Thoracic aorta (tissue), 2 donors: ENCODE measurements at regions not wholly inside any gene's neighbourhood (a gene's known extent, or its start where the extent isn't known, plus 50 kb on each side); places are given as distances from the start of the nearest gene placed in this dataset.

Experiments used
- ATAC-seq: fragments of 150-250 bp; one replicate; pipeline ENCODE4 v1.8.0; 2017; ENCODE audit warnings: low read depth; ENCODE audit not compliant: insufficient number of reproducible peaks, low FRiP score
- DNase-seq: peaks from one replicate; pipeline ENCODE4 v3.0.0-alpha.2; 2020; ENCODE audit warnings: low spot score
- H3K27ac ChIP-seq, 2 donors: fragments of 200-600 bp; sonication (generic); 1 replicate in 1 of 2; 2 replicates in 1 of 2; pipeline ENCODE4 v1.5.1; 2016; ENCODE audit warnings: mild to moderate bottlenecking in 2 of 2, moderate library complexity in 2 of 2
- H3K27me3 ChIP-seq: fragments of 200-600 bp; sonication (generic); replicated peaks from 2 replicates; pipeline ENCODE4 v1.6.0; 2016; ENCODE audit warnings: mild to moderate bottlenecking; ENCODE audit not compliant: insufficient read depth
- H3K36me3 ChIP-seq: fragments of 200-600 bp; sonication (generic); one replicate; pipeline ENCODE4 v1.5.1; 2016
- H3K4me1 ChIP-seq, 2 donors: fragments of 200-600 bp; sonication (generic); 1 replicate in 1 of 2; 2 replicates in 1 of 2; pipeline versions ENCODE4 v1.5.1 to v1.6.0; 2016; ENCODE audit warnings: low read depth in 2 of 2, mild to moderate bottlenecking in 1 of 2; ENCODE audit not compliant: control insufficient read depth in 1 of 2
- H3K4me3 ChIP-seq: fragments of 200-600 bp; sonication (generic); 2 replicates; pipeline ENCODE4 v1.5.1; 2016; ENCODE audit warnings: mild to moderate bottlenecking
- H3K9me3 ChIP-seq: fragments of 200-600 bp; sonication (generic); 2 replicates; pipeline ENCODE4 v1.5.1; 2016
- TF ChIP-seq, protein P1 (sequence below): fragments of 200-600 bp; sonication (generic); IDR thresholded peaks from one replicate; pipeline ENCODE4 v1.5.1; 2019; ENCODE audit warnings: antibody characterized with exemption

DNA sequence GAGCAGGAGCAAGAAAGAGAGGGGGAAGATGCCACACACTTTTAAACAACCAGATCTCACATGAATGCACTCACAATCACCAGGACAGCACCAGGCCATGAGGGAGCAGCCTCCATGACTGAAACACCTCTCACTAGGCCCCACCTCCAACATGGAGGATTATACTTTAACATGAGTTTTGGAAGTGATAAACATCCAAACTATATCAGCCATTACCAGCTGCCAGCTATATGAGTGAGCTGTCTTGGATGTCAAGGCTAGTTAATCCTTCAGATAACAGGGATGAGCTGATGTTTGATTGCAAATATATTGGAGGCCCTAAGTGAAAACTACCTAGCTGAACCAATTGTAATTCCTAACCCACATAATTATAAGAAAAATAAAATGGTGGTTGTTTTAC is 108.4 kb upstream of the DCBLD2 start:
- TF ChIP-seq, protein P1, sequence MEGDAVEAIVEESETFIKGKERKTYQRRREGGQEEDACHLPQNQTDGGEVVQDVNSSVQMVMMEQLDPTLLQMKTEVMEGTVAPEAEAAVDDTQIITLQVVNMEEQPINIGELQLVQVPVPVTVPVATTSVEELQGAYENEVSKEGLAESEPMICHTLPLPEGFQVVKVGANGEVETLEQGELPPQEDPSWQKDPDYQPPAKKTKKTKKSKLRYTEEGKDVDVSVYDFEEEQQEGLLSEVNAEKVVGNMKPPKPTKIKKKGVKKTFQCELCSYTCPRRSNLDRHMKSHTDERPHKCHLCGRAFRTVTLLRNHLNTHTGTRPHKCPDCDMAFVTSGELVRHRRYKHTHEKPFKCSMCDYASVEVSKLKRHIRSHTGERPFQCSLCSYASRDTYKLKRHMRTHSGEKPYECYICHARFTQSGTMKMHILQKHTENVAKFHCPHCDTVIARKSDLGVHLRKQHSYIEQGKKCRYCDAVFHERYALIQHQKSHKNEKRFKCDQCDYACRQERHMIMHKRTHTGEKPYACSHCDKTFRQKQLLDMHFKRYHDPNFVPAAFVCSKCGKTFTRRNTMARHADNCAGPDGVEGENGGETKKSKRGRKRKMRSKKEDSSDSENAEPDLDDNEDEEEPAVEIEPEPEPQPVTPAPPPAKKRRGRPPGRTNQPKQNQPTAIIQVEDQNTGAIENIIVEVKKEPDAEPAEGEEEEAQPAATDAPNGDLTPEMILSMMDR = no peak
- ATAC-seq (no peak), DNase-seq (no peak)
- Histone ChIP-seq H3K27me3 (no peaks in the 10 kb centered on the region), H3K36me3 (no peaks in the 10 kb centered on the region), H3K4me3 (no peak overlapping the region), H3K4me1 (peaks cover 6 to 12% of the 10 kb centered on the region in 2 donors), H3K27ac (no peak overlapping the region), H3K9me3 (no peaks in the 10 kb centered on the region)

DNA sequence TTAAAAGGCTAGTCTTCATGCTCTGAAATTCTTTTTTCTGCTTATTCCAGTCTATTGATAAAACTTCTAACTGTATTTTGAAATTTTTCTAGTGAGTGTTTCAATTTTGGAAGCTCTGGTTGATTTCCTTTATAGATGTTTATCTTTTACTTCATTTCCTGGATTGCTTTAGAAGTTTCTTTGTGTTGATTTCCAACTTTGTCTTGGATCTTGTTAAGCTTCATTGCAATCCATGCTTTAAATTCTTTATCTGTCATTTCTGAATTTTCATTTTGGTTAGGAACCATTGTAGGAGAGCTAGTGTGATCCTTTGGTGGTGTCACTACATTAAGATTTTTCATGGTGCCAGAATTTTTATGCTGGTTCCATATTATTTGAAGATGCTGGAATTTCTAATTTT is 105.2 kb upstream of the DCBLD2 start:
- ATAC-seq (no peak), DNase-seq (no peak)
- no peaks in the 10 kb centered on the region for H3K36me3 ChIP-seq
- TF ChIP-seq, protein P1 = no peak
- no peak overlapping the region for H3K27ac ChIP-seq
- H3K9me3 ChIP-seq = no peaks in the 10 kb centered on the region
- H3K27me3 ChIP-seq = no peaks in the 10 kb centered on the region
- peaks cover 0 to 5% of the 10 kb centered on the region in 2 donors for H3K4me1 ChIP-seq
- H3K4me3 ChIP-seq = no peak overlapping the region

DNA sequence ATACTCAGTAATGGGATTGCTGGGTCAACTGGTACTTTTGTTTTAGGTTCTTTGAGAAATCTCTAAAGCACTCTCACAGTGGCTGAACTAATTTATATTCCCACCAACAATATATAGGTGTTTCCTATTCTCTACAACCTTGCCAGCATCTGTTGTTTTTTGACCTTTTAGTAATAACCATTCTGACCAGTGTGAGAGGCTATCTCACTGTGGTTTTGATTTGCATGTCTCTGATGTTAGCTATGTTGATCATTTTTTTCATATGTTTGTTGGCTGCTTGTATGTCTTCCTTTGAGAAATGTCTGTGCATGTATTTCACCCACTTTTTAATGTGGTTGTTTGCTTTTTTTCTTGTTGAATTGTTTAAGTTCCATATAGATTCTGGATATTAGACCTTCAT is 98.2 kb upstream of the DCBLD2 start:
- Histone ChIP-seq H3K9me3 (no peaks in the 10 kb centered on the region), H3K27ac (no peak overlapping the region), H3K4me1 (no peaks in the 10 kb centered on the region), H3K27me3 (no peaks in the 10 kb centered on the region), H3K4me3 (no peak overlapping the region), H3K36me3 (no peaks in the 10 kb centered on the region)
- TF ChIP-seq, protein P1 = no peak
- no peak for DNase-seq
- no peak for ATAC-seq

DNA sequence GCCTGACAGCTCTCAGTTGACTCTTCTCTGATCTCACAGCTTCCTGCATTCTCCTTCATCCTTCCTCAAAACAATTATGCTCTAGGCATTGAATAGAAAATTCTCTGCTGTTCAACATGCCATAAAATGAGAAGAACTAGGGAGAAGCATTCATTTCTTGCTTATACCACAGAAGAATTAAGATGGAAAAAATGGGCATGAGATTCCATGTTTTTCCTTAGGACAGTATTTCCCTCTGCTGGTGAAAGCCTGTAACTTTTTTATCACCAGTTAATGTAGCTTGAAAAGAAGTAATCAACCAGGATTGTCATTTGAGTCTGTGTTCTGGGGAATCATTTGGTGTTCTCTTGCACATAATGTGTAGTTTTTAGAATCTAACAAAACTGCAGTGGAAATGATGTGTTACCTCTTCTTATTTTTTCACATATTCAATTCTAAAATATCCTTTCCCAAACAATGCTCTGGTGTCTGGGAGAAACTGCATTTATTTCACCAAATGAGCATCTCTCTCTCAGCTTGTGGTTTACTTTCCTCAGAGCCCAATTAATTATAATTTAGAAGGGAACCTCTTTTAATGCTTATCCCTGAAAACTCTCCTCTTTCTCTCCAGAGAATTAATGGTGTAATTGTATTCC is 92.8 kb upstream of the DCBLD2 start:
- Histone ChIP-seq H3K36me3 (no peaks in the 10 kb centered on the region), H3K27ac (no peak overlapping the region), H3K27me3 (no peaks in the 10 kb centered on the region), H3K9me3 (no peaks in the 10 kb centered on the region), H3K4me1 (no peaks in the 10 kb centered on the region), H3K4me3 (no peak overlapping the region)
- ATAC-seq = no peak
- TF ChIP-seq, protein P1 = peak; percentile 77
- no peak for DNase-seq

DNA sequence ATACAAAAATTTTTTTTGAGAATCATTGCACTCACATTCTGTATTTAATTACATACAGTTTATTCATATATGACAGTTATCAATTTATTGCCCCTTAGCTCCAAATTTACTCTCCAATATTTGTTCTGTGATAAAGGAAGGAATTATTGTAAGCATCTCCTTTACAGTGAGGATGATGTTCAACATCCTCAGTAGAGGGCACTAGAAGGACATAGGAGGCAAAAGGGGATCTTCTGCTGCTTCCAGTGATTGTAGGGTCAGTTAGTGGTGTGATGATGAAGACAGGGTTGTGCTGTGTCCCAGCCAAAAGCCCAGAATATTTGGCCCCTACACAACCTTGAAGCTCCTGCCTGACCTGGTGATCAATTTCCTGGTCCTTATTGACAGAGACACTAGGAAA is 89.9 kb upstream of the DCBLD2 start:
- Histone ChIP-seq H3K4me3 (no peak overlapping the region), H3K9me3 (no peaks in the 10 kb centered on the region), H3K36me3 (no peaks in the 10 kb centered on the region), H3K27ac (no peak overlapping the region), H3K4me1 (no peaks in the 10 kb centered on the region), H3K27me3 (no peaks in the 10 kb centered on the region)
- TF ChIP-seq, protein P1 = no peak
- DNase-seq = no peak
- ATAC-seq = no peak
